Colonic mucosa (tissue), 4 donors: ENCODE measurements at regions not wholly inside any gene's neighbourhood (a gene's known extent, or its start where the extent isn't known, plus 50 kb on each side); places are given as distances from the start of the nearest gene placed in this dataset.

Source experiments
- DNase-seq: peaks from one replicate; pipeline ENCODE4 v3.0.0-alpha.2; 2020
- H3K27ac ChIP-seq: fragments of 200-600 bp; one replicate; pipeline ENCODE4 v1.8.0; 2021
- H3K27me3 ChIP-seq: fragments of 200-600 bp; one replicate; pipeline ENCODE4 v1.8.0; 2021
- H3K36me3 ChIP-seq: fragments of 200-600 bp; one replicate; pipeline ENCODE4 v1.8.0; 2021
- H3K4me1 ChIP-seq: fragments of 200-600 bp; one replicate; pipeline ENCODE4 v1.8.0; 2021; ENCODE audit warnings: mild to moderate bottlenecking
- H3K4me3 ChIP-seq: fragments of 200-600 bp; one replicate; pipeline ENCODE4 v1.8.0; 2021
- H3K9ac ChIP-seq, 2 donors: one replicate each; pipeline ENCODE4 v1.7.0; 2013; ENCODE audit warnings: control low read depth in 2 of 2, low read depth in 2 of 2, low read length in 2 of 2
- H3K9me3 ChIP-seq: fragments of 200-600 bp; one replicate; pipeline ENCODE4 v1.8.0; 2021
- CTCF ChIP-seq: fragments of 200-600 bp; IDR thresholded peaks from one replicate; pipeline ENCODE4 v1.8.0; 2022; ENCODE audit warnings: antibody characterized with exemption, mild to moderate bottlenecking
- intact Hi-C: fragments of 100-400 bp; cut with DNase I; formaldehyde crosslinking; loops from one replicate; pipeline ENCODE4 v1.14.1; 2022
- donor health status: healthy.
- donor health status: DM: no; HTN: no; CAD: no.
- donor health status: DM: no; HTN: no; CAD: no.

DNA sequence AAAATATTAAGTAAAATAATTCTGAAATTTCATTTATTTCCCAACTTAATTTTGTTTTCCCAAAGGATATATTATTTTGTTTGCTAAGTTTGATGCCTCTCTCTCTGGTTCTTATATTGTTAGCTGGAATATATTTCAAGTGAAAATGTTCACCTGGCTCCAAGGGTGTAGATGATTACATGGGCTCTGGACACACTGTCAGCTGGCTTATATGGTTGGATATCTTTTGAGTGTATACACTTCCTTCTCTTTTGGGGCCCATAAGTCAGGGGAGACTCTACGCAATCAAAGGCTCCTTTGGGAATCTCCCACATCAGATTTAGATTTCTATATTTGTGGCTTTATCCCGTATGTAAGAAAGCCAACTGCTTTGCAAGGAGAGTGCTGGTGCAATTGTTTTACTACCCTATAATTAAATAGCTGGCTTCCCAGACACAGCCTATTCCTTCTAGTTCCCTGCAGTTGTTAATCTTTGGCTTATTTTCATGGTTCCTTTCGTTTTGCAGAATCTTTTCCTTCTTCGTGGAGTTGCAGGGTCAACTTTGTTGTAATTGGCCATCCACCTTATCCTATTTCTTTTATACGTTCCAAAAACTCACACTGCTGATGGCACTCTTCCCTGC lies 225.7 kb downstream of the DPH6 start:
- no peak overlapping the region for H3K4me3 ChIP-seq
- H3K9me3 ChIP-seq, result no peaks in the 10 kb centered on the region
- peaks cover 3% of the 10 kb centered on the region for H3K4me1 ChIP-seq
- H3K36me3 ChIP-seq, result no peaks in the 10 kb centered on the region
- no peak overlapping the region for H3K27ac ChIP-seq
- no peaks in the 10 kb centered on the region for H3K27me3 ChIP-seq
- H3K9ac ChIP-seq, result no peak overlapping the region
- DNase-seq, result no peak
- TF ChIP-seq CTCF, result no peak
- intact Hi-C loops, result no loop called here

GRCh38 chr15:35319354-35319753 lies 226.6 kb downstream of the DPH6 start:
- no peak overlapping the region for H3K9ac ChIP-seq
- H3K9me3 ChIP-seq, result no peaks in the 10 kb centered on the region
- H3K4me1 ChIP-seq, result no peaks in the 10 kb centered on the region
- H3K27ac ChIP-seq, result no peak overlapping the region
- intact Hi-C loops, result no loop called here
- no peaks in the 10 kb centered on the region for H3K36me3 ChIP-seq
- TF ChIP-seq CTCF, result no peak
- no peak overlapping the region for H3K4me3 ChIP-seq
- H3K27me3 ChIP-seq, result no peaks in the 10 kb centered on the region
- DNase-seq, result no peak

DNA sequence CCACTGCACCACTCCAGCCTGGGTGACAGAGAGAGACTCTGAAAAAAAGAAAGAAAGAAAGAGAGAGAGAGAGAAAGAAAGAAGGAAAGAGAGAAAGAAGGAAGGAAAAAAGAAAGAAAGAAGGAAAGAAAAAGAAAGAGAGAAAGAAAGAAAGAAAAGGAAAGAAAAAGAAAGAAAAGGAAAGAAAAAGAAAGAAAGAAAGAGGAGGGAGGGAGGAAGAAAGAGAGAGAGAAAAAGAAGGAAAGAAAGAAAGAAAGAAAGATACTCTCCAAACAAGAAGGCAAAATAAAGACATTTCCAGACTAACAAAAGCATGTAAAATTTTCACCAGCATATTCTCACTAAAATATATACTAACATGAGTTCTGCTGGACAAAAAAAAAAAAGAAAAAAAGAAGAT lies 228.7 kb downstream of the DPH6 start:
- Histone ChIP-seq H3K27ac (no peak overlapping the region), H3K36me3 (no peaks in the 10 kb centered on the region), H3K4me3 (no peak overlapping the region), H3K4me1 (no peaks in the 10 kb centered on the region), H3K9me3 (no peaks in the 10 kb centered on the region), H3K9ac (no peak overlapping the region), H3K27me3 (no peaks in the 10 kb centered on the region)
- no peak for TF ChIP-seq CTCF
- no peak for DNase-seq
- intact Hi-C loops, result no loop called here

DNA sequence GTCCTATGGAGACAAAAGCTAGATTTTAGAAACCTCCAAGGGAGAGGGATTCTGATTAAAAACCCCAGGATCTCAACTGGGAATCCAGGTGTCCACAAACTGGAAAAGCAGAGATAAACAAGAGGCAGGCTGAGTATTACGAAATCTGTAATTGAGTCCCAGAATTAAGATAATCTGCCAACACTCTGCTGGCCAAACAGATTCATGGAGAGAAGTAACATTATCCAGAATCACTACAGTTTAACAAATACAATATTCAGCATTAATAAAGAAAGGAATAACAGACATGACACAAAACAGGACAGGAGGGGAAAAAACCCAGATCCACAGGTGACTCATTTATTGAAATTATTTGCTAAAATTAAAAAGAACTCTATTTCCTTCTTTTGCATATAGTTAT lies 227.2 kb upstream of the NANOGP8 start:
- no peak for TF ChIP-seq CTCF
- no peak for DNase-seq
- no peak overlapping the region for H3K9ac ChIP-seq
- H3K9me3 ChIP-seq, result no peaks in the 10 kb centered on the region
- no peaks in the 10 kb centered on the region for H3K36me3 ChIP-seq
- H3K4me3 ChIP-seq, result no peak overlapping the region
- H3K27ac ChIP-seq, result no peak overlapping the region
- no peaks in the 10 kb centered on the region for H3K4me1 ChIP-seq
- H3K27me3 ChIP-seq, result no peaks in the 10 kb centered on the region
- intact Hi-C loops, result no loop called here

DNA sequence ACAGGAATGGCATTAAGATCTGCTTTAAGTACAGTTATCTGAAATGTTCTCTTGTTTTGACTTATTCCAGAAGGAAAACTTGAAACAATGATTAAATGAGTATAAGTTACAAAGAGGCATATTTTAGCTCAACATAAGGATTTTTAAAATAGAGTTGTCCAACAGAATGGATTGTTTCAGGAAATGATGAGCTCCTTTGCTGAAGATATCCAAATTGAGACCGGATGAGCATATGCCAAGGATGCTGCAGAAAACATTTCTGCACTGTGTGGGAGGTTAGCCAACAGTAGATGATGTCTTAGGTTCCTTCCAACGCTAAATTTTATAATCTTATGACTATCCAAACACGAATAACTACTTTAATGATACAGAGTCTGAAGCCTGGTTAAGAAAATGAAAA lies 226.5 kb upstream of the NANOGP8 start:
- no peaks in the 10 kb centered on the region for H3K9me3 ChIP-seq
- H3K27ac ChIP-seq, result no peak overlapping the region
- no peak overlapping the region for H3K9ac ChIP-seq
- H3K27me3 ChIP-seq, result no peaks in the 10 kb centered on the region
- H3K36me3 ChIP-seq, result no peaks in the 10 kb centered on the region
- DNase-seq, result no peak
- H3K4me1 ChIP-seq, result no peaks in the 10 kb centered on the region
- no peak for TF ChIP-seq CTCF
- intact Hi-C loops, result no loop called here
- no peak overlapping the region for H3K4me3 ChIP-seq
